PC-9 (cell line): ENCODE measurements at regions not wholly inside any gene's neighbourhood (a gene's known extent, or its start where the extent isn't known, plus 50 kb on each side); places are given as distances from the start of the nearest gene placed in this dataset.

Source experiments
- BruUV-seq: library from RNA; stranded (reverse); fragments of 400-500 nt; replicated peaks from 2 replicates; lab custom pipeline; 2021; lab: Mats Ljungman, UMichigan
- CTCF ChIA-PET: fragments of 300-600 bp; sonication (Branson Sonifier 250); formaldehyde crosslinking; loops from one replicate; lab custom pipeline; 2022; ENCODE audit warnings: antibody characterized with exemption; lab: Charles Lee
- POLR2A ChIA-PET: fragments of 300-600 bp; sonication (Branson Sonifier 250); formaldehyde crosslinking; loops from one replicate; lab custom pipeline; 2022; ENCODE audit warnings: antibody characterized with exemption; ENCODE audit not compliant: unreplicated experiment; lab: Charles Lee
- DNase-seq, 2 experiments: peaks; one replicate each; pipeline versions ENCODE4 v3.0.0 to v3.0.0-alpha.2; 2015 to 2022; ENCODE audit warnings: mixed read lengths in 1 of 2
- H2AFZ ChIP-seq: fragments of 200-600 bp; sonication (generic); 2 replicates; pipeline ENCODE4 v1.8.1; 2017; ENCODE audit warnings: antibody characterized with exemption
- H3F3A ChIP-seq: fragments of 200-600 bp; sonication (generic); 2 replicates; pipeline ENCODE4 v1.8.1; 2017; ENCODE audit warnings: antibody characterized with exemption, mild to moderate bottlenecking, low read depth; ENCODE audit not compliant: insufficient read depth
- H3K27ac ChIP-seq: fragments of 200-600 bp; sonication (generic); 2 replicates; pipeline ENCODE4 v1.6.1; 2016; ENCODE audit warnings: mixed run types
- H3K27me3 ChIP-seq: fragments of 200-600 bp; sonication (generic); 2 replicates; pipeline ENCODE4 v1.6.1; 2016; ENCODE audit warnings: low read depth, mixed run types; ENCODE audit not compliant: insufficient read depth
- H3K36me3 ChIP-seq: fragments of 200-600 bp; sonication (generic); 2 replicates; pipeline ENCODE4 v1.6.1; 2016; ENCODE audit warnings: low read depth, mixed run types
- H3K4me1 ChIP-seq: fragments of 200-600 bp; sonication (generic); replicated peaks from 2 replicates; pipeline ENCODE4 v1.6.1; 2016; ENCODE audit warnings: mixed run types; ENCODE audit not compliant: insufficient read depth
- H3K4me2 ChIP-seq: fragments of 200-600 bp; sonication (generic); 2 replicates; pipeline ENCODE4 v1.6.1; 2017; ENCODE audit warnings: mixed run types
- H3K4me3 ChIP-seq: fragments of 200-600 bp; sonication (generic); 2 replicates; pipeline ENCODE4 v1.6.1; 2016; ENCODE audit warnings: mixed run types
- H3K79me2 ChIP-seq: fragments of 200-600 bp; sonication (generic); 2 replicates; pipeline ENCODE4 v1.6.1; 2017; ENCODE audit warnings: low read depth, mixed run types
- H3K9me2 ChIP-seq: fragments of 200-600 bp; sonication (generic); 2 replicates; pipeline ENCODE4 v1.8.1; 2017; ENCODE audit warnings: mild to moderate bottlenecking; ENCODE audit not compliant: insufficient read depth
- H3K9me3 ChIP-seq: fragments of 200-600 bp; sonication (generic); 2 replicates; pipeline ENCODE4 v1.8.1; 2016; ENCODE audit warnings: low read depth; ENCODE audit not compliant: insufficient read depth
- H4K20me1 ChIP-seq: fragments of 200-600 bp; sonication (generic); 2 replicates; pipeline ENCODE4 v1.8.1; 2017; ENCODE audit not compliant: insufficient read depth
- EZH2 ChIP-seq: fragments of 200-600 bp; sonication (generic); IDR thresholded peaks from 2 replicates; pipeline ENCODE4 v1.8.0; 2017; ENCODE audit warnings: antibody characterized with exemption, low read depth
- intact Hi-C: fragments of 100-400 bp; cut with micrococcal nuclease; formaldehyde crosslinking; loops from one replicate; pipeline ENCODE4 v1.10.0; 2022; ENCODE audit not compliant: unreplicated experiment
- TF ChIP-seq, protein P1 (sequence below): fragments of 200-600 bp; sonication (generic); conservative IDR thresholded peaks from 2 replicates; pipeline ENCODE4 v1.6.1; 2017; ENCODE audit warnings: mixed run types, antibody characterized with exemption, mild to moderate bottlenecking, moderate library complexity

DNA sequence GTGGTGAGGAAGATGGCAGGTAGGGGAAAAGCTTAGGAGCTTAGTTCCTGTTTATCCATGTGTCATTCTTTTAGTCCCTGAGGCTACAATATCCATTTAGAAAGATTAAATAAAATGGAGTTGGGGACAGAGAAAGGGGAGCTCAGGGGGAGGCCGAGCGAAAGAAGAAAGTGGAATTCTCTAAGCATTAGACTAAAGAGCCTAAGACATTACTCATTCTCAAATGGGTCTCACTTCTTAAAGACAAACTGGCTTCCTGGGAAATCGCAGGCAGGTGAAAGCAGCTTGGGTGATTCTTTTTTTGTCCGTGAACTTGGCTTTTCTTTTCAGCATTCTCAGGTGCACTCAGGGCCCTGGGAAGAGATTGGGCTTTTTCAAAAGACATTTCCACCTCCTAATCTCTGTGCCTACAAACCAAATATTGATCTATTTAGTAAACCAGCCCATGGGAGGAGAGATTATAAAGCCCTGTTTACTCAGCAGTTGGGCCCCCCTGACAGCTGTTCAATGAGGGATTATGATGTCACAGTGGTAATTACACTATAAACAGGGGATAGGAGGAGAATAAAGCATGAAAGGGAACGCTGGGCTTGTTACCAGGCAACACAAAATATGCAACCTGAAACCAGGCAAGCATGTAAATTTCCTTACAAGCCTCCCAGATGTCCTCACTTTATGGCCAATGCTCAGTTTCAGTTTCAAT is 584.0 kb downstream of the ACTL7B start:
- Histone ChIP-seq H3K27ac (peak overlapping the region; percentile 96), H3F3A (peaks cover 25% of the 10 kb centered on the region)
- POLR2A ChIA-PET = interaction anchor here (0.6 to 0.8 kb wide), 5 partner anchors 172 to 1164 kb away, joined by 3 to 9 read pairs (median 5); partner anchors contain the start of gene KLF4

DNA sequence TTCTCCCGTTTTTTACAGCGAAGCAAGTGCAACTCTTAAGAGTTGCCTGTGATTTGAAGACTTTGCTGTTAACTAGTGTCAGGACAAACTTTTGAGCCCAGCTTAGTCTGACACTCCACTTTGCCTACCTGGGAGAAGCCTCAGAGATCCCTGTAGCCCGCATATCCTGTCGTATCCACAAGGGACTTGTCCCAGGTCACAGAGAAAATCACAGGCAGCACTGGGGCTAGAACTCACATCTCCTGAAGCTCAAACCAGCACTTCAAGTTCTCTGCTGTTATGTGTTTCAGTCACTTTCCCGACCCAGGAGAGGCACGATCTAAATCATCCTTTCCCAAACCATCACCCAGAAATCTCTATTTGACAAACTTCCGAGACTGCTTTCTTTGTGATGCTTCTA is 584.5 kb downstream of the ACTL7B start:
- H2AFZ ChIP-seq = no peak overlapping the region
- H3K4me3 ChIP-seq = peak overlapping the region; percentile 47; the same call in 1 of the 2 replicates
- peak in 1 of 2 experiments; percentile 7 for DNase-seq
- H3K4me2 ChIP-seq = peak overlapping the region; percentile 80
- no peaks in the 10 kb centered on the region for H3K79me2 ChIP-seq
- H3K27me3 ChIP-seq = no peaks in the 10 kb centered on the region
- intact Hi-C loops = loop anchor here (2.0 to 5.0 kb wide), 7 partner anchors 109 to 839 kb away; no protein-coding TSS in a partner anchor
- no peaks in the 10 kb centered on the region; the same call in 1 of the 2 replicates for H3K9me3 ChIP-seq
- TSS peak; percentile 96 for BruUV-seq
- no peaks in the 10 kb centered on the region for H3K36me3 ChIP-seq
- ChIA-PET POLR2A (interaction anchor here (0.6 to 0.8 kb wide), 2 partner anchors 780 to 781 kb away, joined by 3 to 9 read pairs; partner anchors contain the start of gene KLF4), CTCF (interaction anchor here (0.5 to 1.8 kb wide), 5 partner anchors 171 to 848 kb away, joined by 3 to 9 read pairs (median 4); no protein-coding TSS in a partner anchor)
- peaks cover 43% of the 10 kb centered on the region for H3K4me1 ChIP-seq
- no peaks in the 10 kb centered on the region for H3K9me2 ChIP-seq
- TF ChIP-seq, protein P1, sequence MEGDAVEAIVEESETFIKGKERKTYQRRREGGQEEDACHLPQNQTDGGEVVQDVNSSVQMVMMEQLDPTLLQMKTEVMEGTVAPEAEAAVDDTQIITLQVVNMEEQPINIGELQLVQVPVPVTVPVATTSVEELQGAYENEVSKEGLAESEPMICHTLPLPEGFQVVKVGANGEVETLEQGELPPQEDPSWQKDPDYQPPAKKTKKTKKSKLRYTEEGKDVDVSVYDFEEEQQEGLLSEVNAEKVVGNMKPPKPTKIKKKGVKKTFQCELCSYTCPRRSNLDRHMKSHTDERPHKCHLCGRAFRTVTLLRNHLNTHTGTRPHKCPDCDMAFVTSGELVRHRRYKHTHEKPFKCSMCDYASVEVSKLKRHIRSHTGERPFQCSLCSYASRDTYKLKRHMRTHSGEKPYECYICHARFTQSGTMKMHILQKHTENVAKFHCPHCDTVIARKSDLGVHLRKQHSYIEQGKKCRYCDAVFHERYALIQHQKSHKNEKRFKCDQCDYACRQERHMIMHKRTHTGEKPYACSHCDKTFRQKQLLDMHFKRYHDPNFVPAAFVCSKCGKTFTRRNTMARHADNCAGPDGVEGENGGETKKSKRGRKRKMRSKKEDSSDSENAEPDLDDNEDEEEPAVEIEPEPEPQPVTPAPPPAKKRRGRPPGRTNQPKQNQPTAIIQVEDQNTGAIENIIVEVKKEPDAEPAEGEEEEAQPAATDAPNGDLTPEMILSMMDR = no peak
- no peak for TF ChIP-seq EZH2
- H4K20me1 ChIP-seq = no peaks in the 10 kb centered on the region
- peaks cover 25% of the 10 kb centered on the region for H3F3A ChIP-seq
- H3K27ac ChIP-seq = peak overlapping the region; percentile 96

More for the DNA sequence above, 584.0 kb downstream of the ACTL7B start:
- TF ChIP-seq EZH2 = no peak
- TF ChIP-seq, protein P1 = no peak
- CTCF ChIA-PET = interaction anchor here (0.5 to 1.8 kb wide), 10 partner anchors 172 to 849 kb away, joined by 3 to 9 read pairs (median 3); no protein-coding TSS in a partner anchor
- intact Hi-C loops = loop anchor here (1.0 to 5.0 kb wide), 14 partner anchors 109 to 839 kb away; no protein-coding TSS in a partner anchor
- Histone ChIP-seq H3K9me3 (no peaks in the 10 kb centered on the region; the same call in 1 of the 2 replicates), H2AFZ (peak overlapping the region; percentile 71; the same call in 1 of the 2 replicates), H3K36me3 (no peaks in the 10 kb centered on the region), H3K9me2 (no peaks in the 10 kb centered on the region), H3K79me2 (no peaks in the 10 kb centered on the region), H3K4me3 (peak overlapping the region; percentile 47; the same call in 1 of the 2 replicates), H4K20me1 (no peaks in the 10 kb centered on the region), H3K4me1 (peaks cover 43% of the 10 kb centered on the region), H3K27me3 (no peaks in the 10 kb centered on the region), H3K4me2 (peak overlapping the region; percentile 80)
- BruUV-seq = no TSS peak
- peak; percentile 60 to 89 for DNase-seq

DNA sequence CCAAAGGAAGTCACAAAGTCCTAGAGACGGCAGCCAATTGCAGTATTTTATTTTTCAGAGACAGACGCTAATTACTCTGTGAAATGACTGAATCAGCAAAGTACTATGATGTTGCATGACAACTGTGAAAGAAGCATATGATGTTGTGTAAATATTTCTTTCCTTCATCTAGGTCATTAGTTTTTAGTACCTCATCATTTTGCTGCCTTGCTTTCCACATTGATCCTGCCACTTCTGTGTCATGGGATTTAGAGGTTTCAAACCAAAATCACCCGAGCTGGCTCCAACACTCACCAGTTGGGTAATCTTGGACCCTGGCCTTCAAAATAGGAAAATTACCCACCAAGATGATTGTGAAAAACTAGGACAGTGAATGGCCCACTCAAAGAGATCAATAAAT is 585.2 kb downstream of the ACTL7B start:
- Histone ChIP-seq H2AFZ (no peak overlapping the region), H3K4me1 (peaks cover 43% of the 10 kb centered on the region), H3K9me2 (no peaks in the 10 kb centered on the region), H3K27me3 (no peaks in the 10 kb centered on the region), H3K79me2 (no peaks in the 10 kb centered on the region), H3K4me2 (peak overlapping the region; percentile 80), H3K9me3 (no peaks in the 10 kb centered on the region; the same call in 1 of the 2 replicates), H4K20me1 (no peaks in the 10 kb centered on the region), H3K4me3 (no peak overlapping the region), H3K36me3 (no peaks in the 10 kb centered on the region), H3F3A (peaks cover 25% of the 10 kb centered on the region), H3K27ac (peak overlapping the region; percentile 96)
- TSS peak; percentile 79 for BruUV-seq
- intact Hi-C loops = loop anchor here (1.0 to 5.0 kb wide), 11 partner anchors 85 to 838 kb away; no protein-coding TSS in a partner anchor
- TF ChIP-seq, protein P1 = no peak
- no peak for TF ChIP-seq EZH2
- no peak for DNase-seq
- CTCF ChIA-PET = no interaction called here
- POLR2A ChIA-PET = interaction anchor here (0.5 to 1.0 kb wide), 2 partner anchors 269 to 781 kb away, joined by 3 to 4 read pairs; partner anchors contain the start of gene KLF4
